ENCODE measurements at regions not wholly inside any gene's neighbourhood (a gene's known extent, or its start where the extent isn't known, plus 50 kb on each side); places are given as distances from the start of the nearest gene placed in this dataset.
"Not testable (repeated sequence)": the region's sequence is repeated elsewhere in the genome, so short reads cannot be mapped to it uniquely, and the experiment has no call there.

GRCh38 chr14:49092345-49092744, 493.8 kb downstream of the RPS29 start:
- Histone ChIP-seq H3K4me3 (ENCODE audit: low read length) (no peak overlapping the region), H3K36me3 (ENCODE audit: control insufficient read depth, low read depth, low read length) (no peaks in the 10 kb centered on the region), H3K9ac (ENCODE audit: low read length) (no peak overlapping the region), H3K27me3 (ENCODE audit: control insufficient read depth, insufficient read depth, low read length) (no peaks in the 10 kb centered on the region), H3K27ac (ENCODE audit: low read length) (no peak overlapping the region), H3K4me1 (ENCODE audit: control insufficient read depth, low read depth, low read length) (no peaks in the 10 kb centered on the region), H3K9me3 (ENCODE audit: control insufficient read depth, low read depth, low read length) (no peaks in the 10 kb centered on the region)

GRCh38 chr14:49089107-49089506, 497.1 kb downstream of the RPS29 start:
- no peaks in the 10 kb centered on the region for H3K36me3 ChIP-seq (ENCODE audit: control insufficient read depth, low read depth, low read length)
- no peak overlapping the region for H3K9ac ChIP-seq (ENCODE audit: low read length)
- H3K27me3 ChIP-seq (ENCODE audit: control insufficient read depth, insufficient read depth, low read length) = no peaks in the 10 kb centered on the region
- H3K4me3 ChIP-seq (ENCODE audit: low read length) = no peak overlapping the region
- H3K9me3 ChIP-seq (ENCODE audit: control insufficient read depth, low read depth, low read length) = no peaks in the 10 kb centered on the region
- H3K4me1 ChIP-seq (ENCODE audit: control insufficient read depth, low read depth, low read length) = no peaks in the 10 kb centered on the region
- no peak overlapping the region for H3K27ac ChIP-seq (ENCODE audit: low read length)

- not testable (repeated sequence) for H3K36me3 ChIP-seq (ENCODE audit: control insufficient read depth, low read depth, low read length); H3K4me3 ChIP-seq (ENCODE audit: low read length); H3K27me3 ChIP-seq (ENCODE audit: control insufficient read depth, insufficient read depth, low read length); H3K4me1 ChIP-seq (ENCODE audit: control insufficient read depth, low read depth, low read length); H3K9ac ChIP-seq (ENCODE audit: low read length); H3K27ac ChIP-seq (ENCODE audit: low read length); H3K9me3 ChIP-seq (ENCODE audit: control insufficient read depth, low read depth, low read length)
Observed at GRCh38 chr14:49073292-49073691, 512.9 kb downstream of the RPS29 start.

- Histone ChIP-seq H3K36me3 (ENCODE audit: control insufficient read depth, low read depth, low read length) (no peaks in the 10 kb centered on the region), H3K27ac (ENCODE audit: low read length) (no peak overlapping the region), H3K4me1 (ENCODE audit: control insufficient read depth, low read depth, low read length) (no peaks in the 10 kb centered on the region), H3K4me3 (ENCODE audit: low read length) (no peak overlapping the region), H3K27me3 (ENCODE audit: control insufficient read depth, insufficient read depth, low read length) (no peaks in the 10 kb centered on the region), H3K9me3 (ENCODE audit: control insufficient read depth, low read depth, low read length) (no peaks in the 10 kb centered on the region), H3K9ac (ENCODE audit: low read length) (no peak overlapping the region)
Observed at GRCh38 chr14:49058511-49058910, 527.7 kb downstream of the RPS29 start.

GRCh38 chr14:49057838-49058510, 528.2 kb downstream of the RPS29 start:
- no peaks in the 10 kb centered on the region for H3K9me3 ChIP-seq (ENCODE audit: control insufficient read depth, low read depth, low read length)
- H3K27me3 ChIP-seq (ENCODE audit: control insufficient read depth, insufficient read depth, low read length) = no peaks in the 10 kb centered on the region
- H3K36me3 ChIP-seq (ENCODE audit: control insufficient read depth, low read depth, low read length) = no peaks in the 10 kb centered on the region
- H3K4me1 ChIP-seq (ENCODE audit: control insufficient read depth, low read depth, low read length) = no peaks in the 10 kb centered on the region
- no peak overlapping the region for H3K4me3 ChIP-seq (ENCODE audit: low read length)
- H3K9ac ChIP-seq (ENCODE audit: low read length) = no peak overlapping the region
- no peak overlapping the region for H3K27ac ChIP-seq (ENCODE audit: low read length)

- H3K27me3 ChIP-seq (ENCODE audit: control insufficient read depth, insufficient read depth, low read length) = no peaks in the 10 kb centered on the region
- no peaks in the 10 kb centered on the region for H3K36me3 ChIP-seq (ENCODE audit: control insufficient read depth, low read depth, low read length)
- no peak overlapping the region for H3K27ac ChIP-seq (ENCODE audit: low read length)
- H3K9me3 ChIP-seq (ENCODE audit: control insufficient read depth, low read depth, low read length) = no peaks in the 10 kb centered on the region
- H3K9ac ChIP-seq (ENCODE audit: low read length) = no peak overlapping the region
- H3K4me1 ChIP-seq (ENCODE audit: control insufficient read depth, low read depth, low read length) = no peaks in the 10 kb centered on the region
- no peak overlapping the region for H3K4me3 ChIP-seq (ENCODE audit: low read length)
Observed at GRCh38 chr14:49056021-49056420, 530.2 kb downstream of the RPS29 start.

- Histone ChIP-seq H3K36me3 (ENCODE audit: control insufficient read depth, low read depth, low read length) (no peaks in the 10 kb centered on the region), H3K27ac (ENCODE audit: low read length) (no peak overlapping the region), H3K4me1 (ENCODE audit: control insufficient read depth, low read depth, low read length) (no peaks in the 10 kb centered on the region), H3K9me3 (ENCODE audit: control insufficient read depth, low read depth, low read length) (no peaks in the 10 kb centered on the region), H3K9ac (ENCODE audit: low read length) (no peak overlapping the region), H3K27me3 (ENCODE audit: control insufficient read depth, insufficient read depth, low read length) (no peaks in the 10 kb centered on the region), H3K4me3 (ENCODE audit: low read length) (no peak overlapping the region)
Observed at GRCh38 chr14:49052521-49052920, 533.7 kb downstream of the RPS29 start.

- Histone ChIP-seq H3K27ac (ENCODE audit: low read length) (no peak overlapping the region), H3K27me3 (ENCODE audit: control insufficient read depth, insufficient read depth, low read length) (no peaks in the 10 kb centered on the region), H3K4me3 (ENCODE audit: low read length) (no peak overlapping the region), H3K9me3 (ENCODE audit: control insufficient read depth, low read depth, low read length) (no peaks in the 10 kb centered on the region), H3K4me1 (ENCODE audit: control insufficient read depth, low read depth, low read length) (no peaks in the 10 kb centered on the region), H3K9ac (ENCODE audit: low read length) (no peak overlapping the region), H3K36me3 (ENCODE audit: control insufficient read depth, low read depth, low read length) (no peaks in the 10 kb centered on the region)
Observed at GRCh38 chr14:49051328-49052060, 534.7 kb downstream of the RPS29 start.

- H3K27ac ChIP-seq (ENCODE audit: low read length) = no peak overlapping the region
- H3K4me1 ChIP-seq (ENCODE audit: control insufficient read depth, low read depth, low read length) = no peaks in the 10 kb centered on the region
- no peaks in the 10 kb centered on the region for H3K27me3 ChIP-seq (ENCODE audit: control insufficient read depth, insufficient read depth, low read length)
- H3K36me3 ChIP-seq (ENCODE audit: control insufficient read depth, low read depth, low read length) = no peaks in the 10 kb centered on the region
- no peak overlapping the region for H3K9ac ChIP-seq (ENCODE audit: low read length)
- no peaks in the 10 kb centered on the region for H3K9me3 ChIP-seq (ENCODE audit: control insufficient read depth, low read depth, low read length)
- H3K4me3 ChIP-seq (ENCODE audit: low read length) = no peak overlapping the region
Observed at GRCh38 chr14:49050822-49051221, 535.4 kb downstream of the RPS29 start.

- Histone ChIP-seq H3K4me1 (ENCODE audit: control insufficient read depth, low read depth, low read length) (no peaks in the 10 kb centered on the region), H3K9ac (ENCODE audit: low read length) (no peak overlapping the region), H3K4me3 (ENCODE audit: low read length) (no peak overlapping the region), H3K9me3 (ENCODE audit: control insufficient read depth, low read depth, low read length) (no peaks in the 10 kb centered on the region), H3K27ac (ENCODE audit: low read length) (no peak overlapping the region), H3K27me3 (ENCODE audit: control insufficient read depth, insufficient read depth, low read length) (no peaks in the 10 kb centered on the region), H3K36me3 (ENCODE audit: control insufficient read depth, low read depth, low read length) (no peaks in the 10 kb centered on the region)
Observed at GRCh38 chr14:49049711-49050110, 536.5 kb downstream of the RPS29 start.

- H3K4me3 ChIP-seq (ENCODE audit: low read length) = no peak overlapping the region
- H3K9me3 ChIP-seq (ENCODE audit: control insufficient read depth, low read depth, low read length) = no peaks in the 10 kb centered on the region
- no peaks in the 10 kb centered on the region for H3K27me3 ChIP-seq (ENCODE audit: control insufficient read depth, insufficient read depth, low read length)
- H3K4me1 ChIP-seq (ENCODE audit: control insufficient read depth, low read depth, low read length) = no peaks in the 10 kb centered on the region
- H3K36me3 ChIP-seq (ENCODE audit: control insufficient read depth, low read depth, low read length) = no peaks in the 10 kb centered on the region
- no peak overlapping the region for H3K27ac ChIP-seq (ENCODE audit: low read length)
- H3K9ac ChIP-seq (ENCODE audit: low read length) = no peak overlapping the region
Observed at GRCh38 chr14:49044981-49045380, 541.2 kb downstream of the RPS29 start.

GRCh38 chr14:49036984-49037516, 549.1 kb downstream of the RPS29 start:
- no peaks in the 10 kb centered on the region for H3K27me3 ChIP-seq (ENCODE audit: control insufficient read depth, insufficient read depth, low read length)
- H3K36me3 ChIP-seq (ENCODE audit: control insufficient read depth, low read depth, low read length) = no peaks in the 10 kb centered on the region
- no peak overlapping the region for H3K9ac ChIP-seq (ENCODE audit: low read length)
- H3K27ac ChIP-seq (ENCODE audit: low read length) = no peak overlapping the region
- H3K4me1 ChIP-seq (ENCODE audit: control insufficient read depth, low read depth, low read length) = peaks cover 13% of the 10 kb centered on the region
- H3K4me3 ChIP-seq (ENCODE audit: low read length) = no peak overlapping the region
- no peaks in the 10 kb centered on the region for H3K9me3 ChIP-seq (ENCODE audit: control insufficient read depth, low read depth, low read length)
